HEK293 (cell line): ENCODE measurements at regions not wholly inside any gene's neighbourhood (a gene's known extent, or its start where the extent isn't known, plus 50 kb on each side); places are given as distances from the start of the nearest gene placed in this dataset.
"Not testable (repeated sequence)": the region's sequence is repeated elsewhere in the genome, so short reads cannot be mapped to it uniquely, and the experiment has no call there.

Experiments
- CTCF ChIA-PET: fragments of 350-600 bp; formaldehyde crosslinking; extraction: SDS; loops from one replicate; lab custom pipeline; 2021; ENCODE audit warnings: antibody characterized with exemption; lab: Yijun Ruan, JAX
- POLR2A ChIA-PET: fragments of 300-600 bp; formaldehyde crosslinking; extraction: SDS; loops from one replicate; lab custom pipeline; 2020; ENCODE audit warnings: antibody characterized with exemption, inconsistent platforms; lab: Yijun Ruan, JAX
- H3K27ac ChIP-seq: fragments of 200-500 bp; sonication (Bioruptor generic); 2 replicates; pipeline ENCODE4 v1.5.1; 2014; ENCODE audit warnings: low read depth, low read length, control low read depth, inconsistent platforms; ENCODE audit errors: extremely low read depth
- H3K36me3 ChIP-seq, 2 experiments: fragments of 200-500 bp in 1 of 2; sonication (Bioruptor generic) in 1 of 2; 1 replicate in 1 of 2; 2 replicates in 1 of 2; pipeline ENCODE4 v1.5.1; 2014 to 2017; ENCODE audit warnings: inconsistent platforms in 2 of 2, low read length in 2 of 2; ENCODE audit not compliant: control insufficient read depth in 2 of 2, insufficient read depth in 1 of 2
- H3K4me1 ChIP-seq: fragments of 200-500 bp; sonication (Bioruptor generic); 2 replicates; pipeline ENCODE4 v1.5.1; 2014; ENCODE audit warnings: mild to moderate bottlenecking, low read length, inconsistent platforms; ENCODE audit not compliant: control insufficient read depth, insufficient read depth
- H3K4me3 ChIP-seq: 2 replicates; pipeline ENCODE4 v1.5.1; 2011; ENCODE audit warnings: low read depth, mild to moderate bottlenecking, control low read depth, low read length, moderate library complexity
- H3K9me3 ChIP-seq: fragments of 200-500 bp; sonication (Bioruptor generic); 2 replicates; pipeline ENCODE4 v1.5.1; 2014; ENCODE audit warnings: low read depth, low read length, inconsistent platforms; ENCODE audit not compliant: control insufficient read depth, insufficient read depth
- FEZF1 ChIP-seq: fragments of 450-650 bp; formaldehyde crosslinking; IDR thresholded peaks from 2 replicates; pipeline ENCODE4 v1.5.1; 2016; ENCODE audit warnings: missing biosample characterization, missing genetic modification characterization
- MYNN ChIP-seq: fragments of 450-650 bp; formaldehyde crosslinking; IDR thresholded peaks from 2 replicates; pipeline ENCODE4 v1.5.1; 2016; ENCODE audit warnings: missing biosample characterization, missing genetic modification characterization, borderline replicate concordance
- SETDB1 ChIP-seq: IDR thresholded peaks from one replicate; pipeline ENCODE4 v1.6.1; 2017; ENCODE audit warnings: mild to moderate bottlenecking, low read length, moderate library complexity, mixed read lengths; ENCODE audit not compliant: insufficient read length
- ZNF175 ChIP-seq: fragments of 450-650 bp; formaldehyde crosslinking; IDR thresholded peaks from 2 replicates; pipeline ENCODE4 v1.5.1; 2016; ENCODE audit warnings: missing biosample characterization, missing genetic modification characterization
- ZNF19 ChIP-seq: fragments of 450-650 bp; formaldehyde crosslinking; IDR thresholded peaks from 2 replicates; pipeline ENCODE4; 2016; ENCODE audit warnings: missing biosample characterization, missing genetic modification characterization, low read depth
- ZNF624 ChIP-seq: fragments of 450-650 bp; formaldehyde crosslinking; IDR thresholded peaks from 2 replicates; pipeline ENCODE4 v1.5.1; 2017; ENCODE audit warnings: missing biosample characterization, missing genetic modification characterization
- TF ChIP-seq, protein P1 (sequence below): fragments of 450-650 bp; formaldehyde crosslinking; IDR thresholded peaks from 2 replicates; pipeline ENCODE4 v1.5.1; 2017; ENCODE audit warnings: missing biosample characterization, missing genetic modification characterization
- TF ChIP-seq, protein P2 (sequence below): fragments of 450-650 bp; formaldehyde crosslinking; IDR thresholded peaks from 2 replicates; pipeline ENCODE4 v1.5.1; 2016; ENCODE audit warnings: missing biosample characterization, missing genetic modification characterization, low read depth
- TF ChIP-seq, protein P3 (sequence below): fragments of 450-650 bp; formaldehyde crosslinking; conservative IDR thresholded peaks from 2 replicates; pipeline ENCODE4 v1.5.1; 2016; ENCODE audit warnings: low read depth, missing biosample characterization, missing genetic modification characterization
- TF ChIP-seq, protein P4 (sequence below): fragments of 450-650 bp; formaldehyde crosslinking; IDR thresholded peaks from 2 replicates; pipeline ENCODE4 v1.5.1; 2016; ENCODE audit warnings: missing biosample characterization, missing genetic modification characterization

DNA sequence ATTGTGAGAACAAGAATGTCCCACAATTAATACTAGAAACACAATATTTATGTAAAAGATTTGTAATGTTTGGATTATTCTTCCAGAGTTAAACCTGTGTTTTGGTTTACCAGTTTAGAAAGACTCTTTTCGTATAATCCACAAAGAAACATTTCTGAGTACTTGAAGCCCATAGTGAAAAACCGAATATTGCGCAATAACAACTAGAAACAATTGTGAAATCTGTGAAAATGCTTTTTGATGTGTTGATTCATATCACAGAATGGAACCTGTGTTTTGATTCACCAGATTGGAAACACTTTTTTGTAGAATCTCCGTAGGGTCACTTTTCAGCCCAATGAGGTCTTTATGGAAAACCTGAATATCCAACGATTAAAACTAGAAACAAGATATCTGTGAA is 386.2 kb downstream of the PRDM9 start (continued):
- TF ChIP-seq, protein P1, sequence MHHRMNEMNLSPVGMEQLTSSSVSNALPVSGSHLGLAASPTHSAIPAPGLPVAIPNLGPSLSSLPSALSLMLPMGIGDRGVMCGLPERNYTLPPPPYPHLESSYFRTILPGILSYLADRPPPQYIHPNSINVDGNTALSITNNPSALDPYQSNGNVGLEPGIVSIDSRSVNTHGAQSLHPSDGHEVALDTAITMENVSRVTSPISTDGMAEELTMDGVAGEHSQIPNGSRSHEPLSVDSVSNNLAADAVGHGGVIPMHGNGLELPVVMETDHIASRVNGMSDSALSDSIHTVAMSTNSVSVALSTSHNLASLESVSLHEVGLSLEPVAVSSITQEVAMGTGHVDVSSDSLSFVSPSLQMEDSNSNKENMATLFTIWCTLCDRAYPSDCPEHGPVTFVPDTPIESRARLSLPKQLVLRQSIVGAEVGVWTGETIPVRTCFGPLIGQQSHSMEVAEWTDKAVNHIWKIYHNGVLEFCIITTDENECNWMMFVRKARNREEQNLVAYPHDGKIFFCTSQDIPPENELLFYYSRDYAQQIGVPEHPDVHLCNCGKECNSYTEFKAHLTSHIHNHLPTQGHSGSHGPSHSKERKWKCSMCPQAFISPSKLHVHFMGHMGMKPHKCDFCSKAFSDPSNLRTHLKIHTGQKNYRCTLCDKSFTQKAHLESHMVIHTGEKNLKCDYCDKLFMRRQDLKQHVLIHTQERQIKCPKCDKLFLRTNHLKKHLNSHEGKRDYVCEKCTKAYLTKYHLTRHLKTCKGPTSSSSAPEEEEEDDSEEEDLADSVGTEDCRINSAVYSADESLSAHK = no peak
- no peak for TF ChIP-seq MYNN (tag by site-specific recombination)
- TF ChIP-seq FEZF1 (tag by site-specific recombination) = no peak
- TF ChIP-seq ZNF175 = no peak
- TF ChIP-seq, all 188 proteins: peak for 0

DNA sequence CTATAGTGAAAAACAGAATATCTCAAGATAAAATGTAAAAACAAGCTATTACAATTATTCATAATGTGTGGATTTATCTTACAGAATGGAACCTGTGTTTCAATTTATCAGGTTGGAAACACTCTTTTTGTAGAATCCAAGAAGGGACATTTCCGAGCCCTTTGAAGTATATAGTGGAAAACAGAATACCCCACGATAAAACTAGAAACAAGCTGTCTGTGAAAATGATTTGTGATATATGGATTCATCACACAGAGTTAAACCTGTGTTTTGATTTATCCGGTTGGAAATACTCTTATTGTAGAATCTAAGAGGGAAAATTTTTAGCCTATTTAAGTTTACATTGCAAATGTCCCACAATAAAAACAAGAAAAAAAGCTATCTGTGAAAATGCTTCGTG is 388.2 kb downstream of the PRDM9 start:
- ChIA-PET CTCF (no interaction called here), POLR2A (no interaction called here)
- Histone ChIP-seq H3K27ac (no peak overlapping the region), H3K4me3 (no peak overlapping the region), H3K36me3 (no peaks in the 10 kb centered on the region), H3K9me3 (no peaks in the 10 kb centered on the region), H3K4me1 (no peaks in the 10 kb centered on the region)
- no peak for TF ChIP-seq ZNF19 (tag by site-specific recombination)
- peak; percentile 56 for TF ChIP-seq SETDB1

DNA sequence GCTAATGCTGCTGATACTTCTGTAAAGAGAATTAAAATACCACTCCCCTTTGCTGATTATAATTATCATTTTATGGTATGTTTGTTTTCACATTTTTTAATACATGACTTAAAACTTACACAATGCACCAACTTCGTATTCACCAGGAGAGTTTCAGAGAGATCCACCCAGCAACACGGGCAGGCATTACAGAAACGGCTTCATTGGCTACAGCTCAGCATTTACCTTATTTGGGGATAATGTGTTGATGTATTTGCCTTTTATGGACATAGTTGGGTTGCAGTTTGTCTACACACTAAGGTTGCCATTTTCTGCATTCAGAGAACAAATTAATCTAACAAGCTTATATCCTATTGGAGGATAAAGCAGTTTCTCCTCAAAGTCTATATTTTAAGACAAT is 423.6 kb downstream of the PRDM9 start:
- Histone ChIP-seq H3K36me3 (no peaks in the 10 kb centered on the region), H3K4me3 (no peak overlapping the region), H3K27ac (no peak overlapping the region), H3K4me1 (no peaks in the 10 kb centered on the region), H3K9me3 (no peaks in the 10 kb centered on the region)
- CTCF ChIA-PET = no interaction called here
- POLR2A ChIA-PET = no interaction called here
- TF ChIP-seq ZNF624 = no peak
- TF ChIP-seq, protein P2, sequence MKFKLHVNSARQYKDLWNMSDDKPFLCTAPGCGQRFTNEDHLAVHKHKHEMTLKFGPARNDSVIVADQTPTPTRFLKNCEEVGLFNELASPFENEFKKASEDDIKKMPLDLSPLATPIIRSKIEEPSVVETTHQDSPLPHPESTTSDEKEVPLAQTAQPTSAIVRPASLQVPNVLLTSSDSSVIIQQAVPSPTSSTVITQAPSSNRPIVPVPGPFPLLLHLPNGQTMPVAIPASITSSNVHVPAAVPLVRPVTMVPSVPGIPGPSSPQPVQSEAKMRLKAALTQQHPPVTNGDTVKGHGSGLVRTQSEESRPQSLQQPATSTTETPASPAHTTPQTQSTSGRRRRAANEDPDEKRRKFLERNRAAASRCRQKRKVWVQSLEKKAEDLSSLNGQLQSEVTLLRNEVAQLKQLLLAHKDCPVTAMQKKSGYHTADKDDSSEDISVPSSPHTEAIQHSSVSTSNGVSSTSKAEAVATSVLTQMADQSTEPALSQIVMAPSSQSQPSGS (tag by site-specific recombination) = no peak
- TF ChIP-seq, protein P3, sequence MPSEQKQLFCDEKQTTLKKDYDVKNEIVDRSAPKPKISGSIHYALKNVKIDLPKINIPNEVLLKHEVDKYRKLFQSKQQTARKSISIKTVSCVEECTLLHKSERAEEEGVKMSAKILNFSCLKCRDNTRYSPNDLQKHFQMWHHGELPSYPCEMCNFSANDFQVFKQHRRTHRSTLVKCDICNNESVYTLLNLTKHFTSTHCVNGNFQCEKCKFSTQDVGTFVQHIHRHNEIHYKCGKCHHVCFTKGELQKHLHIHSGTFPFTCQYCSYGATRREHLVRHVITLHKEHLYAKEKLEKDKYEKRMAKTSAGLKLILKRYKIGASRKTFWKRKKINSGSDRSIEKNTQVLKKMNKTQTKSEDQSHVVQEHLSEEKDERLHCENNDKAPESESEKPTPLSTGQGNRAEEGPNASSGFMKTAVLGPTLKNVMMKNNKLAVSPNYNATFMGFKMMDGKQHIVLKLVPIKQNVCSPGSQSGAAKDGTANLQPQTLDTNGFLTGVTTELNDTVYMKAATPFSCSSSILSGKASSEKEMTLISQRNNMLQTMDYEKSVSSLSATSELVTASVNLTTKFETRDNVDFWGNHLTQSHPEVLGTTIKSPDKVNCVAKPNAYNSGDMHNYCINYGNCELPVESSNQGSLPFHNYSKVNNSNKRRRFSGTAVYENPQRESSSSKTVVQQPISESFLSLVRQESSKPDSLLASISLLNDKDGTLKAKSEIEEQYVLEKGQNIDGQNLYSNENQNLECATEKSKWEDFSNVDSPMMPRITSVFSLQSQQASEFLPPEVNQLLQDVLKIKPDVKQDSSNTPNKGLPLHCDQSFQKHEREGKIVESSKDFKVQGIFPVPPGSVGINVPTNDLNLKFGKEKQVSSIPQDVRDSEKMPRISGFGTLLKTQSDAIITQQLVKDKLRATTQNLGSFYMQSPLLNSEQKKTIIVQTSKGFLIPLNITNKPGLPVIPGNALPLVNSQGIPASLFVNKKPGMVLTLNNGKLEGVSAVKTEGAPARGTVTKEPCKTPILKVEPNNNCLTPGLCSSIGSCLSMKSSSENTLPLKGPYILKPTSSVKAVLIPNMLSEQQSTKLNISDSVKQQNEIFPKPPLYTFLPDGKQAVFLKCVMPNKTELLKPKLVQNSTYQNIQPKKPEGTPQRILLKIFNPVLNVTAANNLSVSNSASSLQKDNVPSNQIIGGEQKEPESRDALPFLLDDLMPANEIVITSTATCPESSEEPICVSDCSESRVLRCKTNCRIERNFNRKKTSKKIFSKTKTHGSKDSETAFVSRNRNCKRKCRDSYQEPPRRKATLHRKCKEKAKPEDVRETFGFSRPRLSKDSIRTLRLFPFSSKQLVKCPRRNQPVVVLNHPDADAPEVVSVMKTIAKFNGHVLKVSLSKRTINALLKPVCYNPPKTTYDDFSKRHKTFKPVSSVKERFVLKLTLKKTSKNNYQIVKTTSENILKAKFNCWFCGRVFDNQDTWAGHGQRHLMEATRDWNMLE (tag by site-specific recombination) = no peak
- TF ChIP-seq, protein P4, sequence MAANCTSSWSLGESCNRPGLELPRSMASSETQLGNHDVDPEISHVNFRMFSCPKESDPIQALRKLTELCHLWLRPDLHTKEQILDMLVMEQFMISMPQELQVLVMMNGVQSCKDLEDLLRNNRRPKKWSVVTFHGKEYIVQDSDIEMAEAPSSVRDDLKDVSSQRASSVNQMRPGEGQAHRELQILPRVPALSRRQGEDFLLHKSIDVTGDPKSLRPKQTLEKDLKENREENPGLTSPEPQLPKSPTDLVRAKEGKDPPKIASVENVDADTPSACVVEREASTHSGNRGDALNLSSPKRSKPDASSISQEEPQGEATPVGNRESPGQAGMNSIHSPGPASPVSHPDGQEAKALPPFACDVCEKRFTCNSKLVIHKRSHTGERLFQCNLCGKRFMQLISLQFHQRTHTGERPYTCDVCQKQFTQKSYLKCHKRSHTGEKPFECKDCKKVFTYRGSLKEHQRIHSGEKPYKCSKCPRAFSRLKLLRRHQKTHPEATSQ = no peak

DNA sequence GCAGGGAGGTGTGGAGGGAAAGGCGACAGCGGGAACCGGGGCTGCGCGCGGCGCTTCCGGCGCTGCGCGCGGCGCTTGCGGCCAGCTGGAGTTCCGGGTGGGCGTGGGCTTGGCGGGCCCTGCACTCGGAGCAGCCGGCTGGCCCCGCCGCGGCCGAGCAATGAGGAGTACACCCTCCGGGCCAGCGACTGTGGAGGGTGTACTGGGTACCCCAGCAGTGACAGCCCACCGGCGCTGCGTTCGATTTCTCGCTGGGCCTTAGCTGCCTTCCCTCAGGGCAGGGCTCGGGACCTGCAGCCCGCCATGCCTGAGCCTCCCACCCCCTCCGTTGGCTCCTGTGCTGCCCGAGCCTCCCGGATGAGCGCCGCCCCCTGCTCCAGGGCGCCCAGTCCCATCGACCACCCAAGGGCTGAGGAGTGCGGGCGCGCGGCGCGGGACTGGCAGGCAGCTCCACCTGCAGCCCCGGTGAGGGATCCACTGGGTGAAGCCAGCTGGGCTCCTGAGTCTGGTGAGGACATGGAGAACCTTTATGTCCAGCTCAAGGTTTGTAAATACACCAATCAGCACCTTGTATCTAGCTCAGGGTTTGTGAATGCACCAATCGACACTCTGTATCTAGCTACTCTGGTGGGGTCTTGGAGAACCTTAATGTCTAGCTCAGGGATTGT is 444.0 kb downstream of the PRDM9 start:
- H3K4me3 ChIP-seq, H3K4me1 ChIP-seq, H3K27ac ChIP-seq, CTCF ChIA-PET, H3K36me3 ChIP-seq, H3K9me3 ChIP-seq, POLR2A ChIA-PET: not testable (repeated sequence)
